ENCODE measurements at regions not wholly inside any gene's neighbourhood (a gene's known extent, or its start where the extent isn't known, plus 50 kb on each side); places are given as distances from the start of the nearest gene placed in this dataset.

- TF ChIP-seq CTCF (IDR thresholded peaks at IDR 0.05), result no peak
- no peak for TF ChIP-seq POLR2A (IDR thresholded peaks at IDR 0.05)
Measured at GRCh38 chr1:98437540-98437939, 224.0 kb upstream of the SNX7 start.

All from body of pancreas (tissue), 4 donors.